DMS114 treated with DMSO at 0.1 percent for 48 hours (cell line): ENCODE measurements at regions not wholly inside any gene's neighbourhood (a gene's known extent, or its start where the extent isn't known, plus 50 kb on each side); places are given as distances from the start of the nearest gene placed in this dataset.

ENCODE experiments used
- DNase-seq: peaks from one replicate; lab custom pipeline; 2025; ENCODE audit not compliant: unreplicated experiment; lab: John Stamatoyannopoulos, UW

DNA sequence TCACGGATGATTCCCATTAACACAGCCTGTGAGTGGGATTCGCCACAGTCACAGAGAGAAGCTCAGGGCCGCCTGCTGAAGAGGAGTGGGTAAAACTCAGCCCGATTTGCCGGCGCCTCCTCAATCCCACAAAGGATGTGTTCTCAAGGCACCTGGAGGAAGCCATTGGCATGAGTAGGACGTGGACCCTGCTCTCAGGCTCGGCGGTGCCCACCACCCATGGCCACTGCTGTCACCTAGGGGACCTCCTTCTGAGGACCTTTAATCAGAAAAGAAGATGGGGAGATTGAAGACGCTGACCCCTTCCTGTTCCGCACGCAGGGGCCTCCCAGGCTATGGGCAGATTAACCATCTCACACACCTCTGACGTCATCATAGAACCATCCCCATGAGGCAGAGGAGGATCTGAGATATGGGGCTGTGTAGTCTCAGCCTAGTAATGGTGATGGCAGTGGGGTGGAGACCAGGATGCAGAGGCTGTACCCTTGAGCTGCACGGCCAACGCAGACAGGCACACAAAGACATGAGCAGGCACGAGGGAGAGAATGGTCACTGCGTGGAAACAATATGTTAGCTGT, 571.8 kb downstream of the BRD1 start:
- DNase-seq, result no peak

DNA sequence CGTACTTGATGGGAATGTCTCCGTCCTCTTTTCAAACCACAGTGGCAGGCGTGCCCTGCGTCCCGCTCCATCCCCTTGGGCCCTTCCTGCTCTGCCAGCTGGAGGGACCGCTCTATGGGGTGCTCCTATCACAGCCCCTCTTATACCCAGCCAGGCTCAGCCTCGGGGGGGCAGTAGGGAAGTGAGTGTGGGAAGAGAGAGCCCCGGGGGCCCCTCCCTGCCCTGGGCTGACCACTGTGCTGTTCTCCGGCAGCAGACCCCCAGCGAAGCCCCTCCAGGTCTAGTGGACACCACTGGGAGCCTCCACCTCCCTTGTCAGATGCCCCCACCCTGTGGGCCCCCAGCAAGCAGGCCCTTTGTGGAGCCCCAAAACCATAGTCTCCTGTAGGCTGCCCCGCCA, 572.5 kb downstream of the BRD1 start:
- no peak for DNase-seq

DNA sequence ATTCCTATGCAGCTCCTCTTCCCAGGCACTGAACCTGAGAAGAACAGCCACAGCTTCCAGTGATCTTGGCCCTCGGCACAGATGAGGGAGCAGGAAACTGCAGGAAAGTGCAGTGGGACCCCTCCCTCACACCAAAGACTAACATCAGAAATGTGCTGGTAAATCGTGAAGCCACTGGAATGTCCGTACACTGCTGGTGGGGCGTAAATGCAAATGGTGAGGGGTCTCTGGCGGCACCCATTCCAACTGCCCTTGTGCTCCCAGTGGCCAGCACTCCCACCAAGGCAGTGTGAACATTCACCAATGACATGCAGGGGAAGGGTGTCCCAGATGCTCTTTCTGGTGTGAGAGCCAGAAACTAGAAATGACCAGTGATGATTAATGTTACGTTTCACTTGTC, 574.0 kb downstream of the BRD1 start:
- DNase-seq, result no peak

DNA sequence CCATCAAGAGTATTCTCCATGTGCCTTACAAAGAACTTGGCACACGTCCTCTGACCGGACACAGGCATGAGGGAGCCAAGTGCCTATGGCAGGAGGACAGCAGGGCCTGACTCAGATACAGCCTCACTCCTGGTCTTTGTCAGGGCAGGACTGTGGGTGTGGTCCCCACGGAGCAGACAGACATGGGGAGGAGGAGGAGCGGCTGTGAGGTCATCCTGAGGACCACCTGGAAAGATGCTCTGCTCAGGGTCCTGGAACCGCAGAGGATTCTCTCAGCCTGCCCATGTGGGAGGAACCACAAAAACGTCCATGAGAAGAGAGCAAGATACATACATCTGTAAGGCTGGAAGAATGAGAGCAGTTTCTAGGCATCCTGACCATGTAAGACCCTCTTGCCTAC, 576.3 kb downstream of the BRD1 start:
- no peak for DNase-seq

DNA sequence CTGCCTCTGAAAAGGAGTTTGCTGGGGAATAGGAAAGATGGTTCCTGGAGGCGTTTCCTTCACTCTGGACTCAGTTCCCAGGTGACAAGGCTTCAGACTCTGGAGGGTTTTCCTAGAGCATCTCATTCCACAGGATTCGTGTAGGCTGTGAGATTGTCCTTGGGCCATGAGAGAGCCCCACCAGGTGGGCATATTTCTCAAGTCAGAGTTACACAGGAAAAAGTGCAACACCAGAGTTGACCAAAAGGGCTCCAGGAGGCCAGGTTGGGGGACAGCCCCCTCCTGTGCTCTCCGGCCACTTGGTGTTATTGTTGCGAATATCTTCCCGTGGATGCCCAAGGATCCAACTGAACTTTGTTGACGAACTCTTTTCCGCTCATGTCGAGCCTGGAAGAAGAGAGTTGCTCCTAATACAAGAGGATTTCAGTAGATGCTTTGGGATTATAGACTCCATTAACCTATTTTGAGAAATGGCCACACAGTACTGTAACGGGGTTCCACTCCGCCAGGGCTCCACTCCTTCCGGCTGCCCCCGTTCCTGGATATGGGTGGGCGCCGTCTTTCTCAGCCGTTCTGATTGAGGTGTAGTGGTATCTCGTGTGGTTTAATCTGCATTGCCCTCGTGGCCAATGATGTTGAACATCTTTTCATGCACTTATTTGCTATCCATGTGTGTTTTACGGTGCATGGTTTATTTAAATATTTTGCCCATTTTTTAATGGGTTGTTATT, 580.3 kb downstream of the BRD1 start:
- no peak for DNase-seq

DNA sequence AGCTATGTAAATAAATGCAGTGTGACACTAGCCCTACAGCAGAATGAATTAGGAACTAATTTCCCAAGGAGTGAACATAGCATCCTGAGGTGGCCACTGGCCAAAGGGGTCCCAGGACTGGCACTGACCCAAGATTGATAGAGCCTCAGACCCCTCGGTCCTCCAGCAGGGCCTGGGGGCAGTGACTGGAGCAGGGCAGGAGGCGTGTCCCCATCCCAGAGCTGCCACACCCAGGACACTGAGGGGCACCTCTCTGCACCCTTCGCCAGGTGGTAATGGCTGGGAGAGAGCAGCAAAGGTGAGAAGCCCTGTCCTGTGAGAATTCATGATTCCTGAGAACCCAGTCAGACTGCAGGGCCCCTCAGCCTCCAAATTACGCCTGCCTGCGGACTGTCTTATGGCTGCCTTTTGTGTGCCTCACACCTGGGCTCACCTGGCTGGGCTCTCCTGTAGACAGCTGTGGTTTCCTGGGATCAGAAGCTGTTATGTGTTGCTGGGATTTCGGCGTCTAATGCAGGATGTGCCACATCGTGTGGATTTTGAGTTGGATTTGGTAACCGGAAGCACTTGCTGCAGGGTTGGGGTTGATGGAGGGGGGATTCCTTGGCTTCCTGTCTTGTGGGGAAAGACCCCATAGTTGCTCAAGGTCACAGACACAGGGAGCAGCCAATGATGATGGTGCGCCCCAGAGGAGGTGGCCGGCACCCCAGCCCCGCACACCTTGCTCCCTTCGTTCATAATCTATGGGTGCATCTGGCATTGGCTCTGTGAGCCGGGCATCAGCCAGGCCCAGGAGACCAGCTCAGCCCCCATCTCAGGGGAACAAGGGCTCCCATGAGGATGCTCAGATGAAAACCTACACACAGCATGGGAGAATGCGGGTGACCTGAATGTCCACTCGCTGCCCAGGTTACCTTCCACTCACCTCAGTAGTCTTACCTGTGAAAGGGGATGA, 582.9 kb downstream of the BRD1 start:
- DNase-seq, result no peak

DNA sequence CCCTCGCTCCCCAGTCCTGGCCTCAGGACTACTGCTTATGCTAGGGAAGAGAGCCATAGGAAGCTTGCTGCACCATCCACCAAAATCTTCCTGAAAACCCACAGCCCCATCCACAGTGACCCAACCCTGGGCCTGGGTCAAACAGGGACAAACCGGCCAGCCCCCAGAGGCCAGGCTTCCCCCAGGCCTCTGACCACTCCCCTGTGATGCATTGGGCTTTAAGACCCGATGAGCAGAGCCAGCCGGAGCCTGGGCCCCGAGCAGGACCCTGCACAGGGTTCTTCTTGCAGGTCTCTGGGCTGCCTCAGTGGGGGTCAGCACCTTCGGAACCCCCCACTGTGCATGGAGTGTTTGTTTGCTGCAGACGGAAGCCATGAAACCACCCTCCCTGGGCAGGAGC, 583.7 kb downstream of the BRD1 start:
- DNase-seq, result no peak

DNA sequence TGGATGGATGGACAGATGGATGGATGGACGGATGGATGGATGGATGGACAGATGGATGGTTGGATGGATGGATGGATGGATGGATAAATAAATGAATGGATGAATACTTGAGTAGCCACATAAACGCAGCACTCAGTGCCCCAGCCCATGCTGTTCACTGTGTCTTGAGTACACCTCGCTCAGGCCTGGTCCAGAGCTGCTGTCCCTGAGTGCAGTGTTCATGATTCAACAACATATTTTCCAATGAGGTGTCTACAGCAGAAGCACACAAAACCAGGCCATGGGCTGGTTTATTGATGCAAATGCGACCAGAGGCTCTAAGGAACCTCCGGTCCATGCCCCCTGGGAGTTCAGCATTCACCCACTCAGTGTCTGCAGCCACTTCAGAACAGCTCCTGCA, 584.3 kb downstream of the BRD1 start:
- no peak for DNase-seq

DNA sequence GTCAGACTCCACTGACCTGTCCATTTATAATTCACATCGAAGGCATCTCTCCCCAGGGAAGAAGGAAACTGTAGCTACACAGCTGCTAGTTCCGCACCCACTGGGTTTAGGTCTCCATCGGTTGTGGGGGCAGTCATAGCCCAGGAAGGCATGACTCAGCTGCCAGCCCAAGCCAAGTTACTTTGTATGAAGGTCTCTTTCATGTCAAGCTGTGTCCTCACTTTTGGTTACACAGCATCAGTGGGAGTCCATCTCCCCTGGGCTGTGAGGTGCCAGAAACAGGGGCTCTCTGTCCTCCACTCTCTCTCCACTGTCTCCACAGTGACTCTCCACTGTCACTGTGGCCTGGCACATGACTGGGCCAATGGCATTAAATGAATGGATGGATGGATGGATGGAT, 585.2 kb downstream of the BRD1 start:
- DNase-seq, result no peak

DNA sequence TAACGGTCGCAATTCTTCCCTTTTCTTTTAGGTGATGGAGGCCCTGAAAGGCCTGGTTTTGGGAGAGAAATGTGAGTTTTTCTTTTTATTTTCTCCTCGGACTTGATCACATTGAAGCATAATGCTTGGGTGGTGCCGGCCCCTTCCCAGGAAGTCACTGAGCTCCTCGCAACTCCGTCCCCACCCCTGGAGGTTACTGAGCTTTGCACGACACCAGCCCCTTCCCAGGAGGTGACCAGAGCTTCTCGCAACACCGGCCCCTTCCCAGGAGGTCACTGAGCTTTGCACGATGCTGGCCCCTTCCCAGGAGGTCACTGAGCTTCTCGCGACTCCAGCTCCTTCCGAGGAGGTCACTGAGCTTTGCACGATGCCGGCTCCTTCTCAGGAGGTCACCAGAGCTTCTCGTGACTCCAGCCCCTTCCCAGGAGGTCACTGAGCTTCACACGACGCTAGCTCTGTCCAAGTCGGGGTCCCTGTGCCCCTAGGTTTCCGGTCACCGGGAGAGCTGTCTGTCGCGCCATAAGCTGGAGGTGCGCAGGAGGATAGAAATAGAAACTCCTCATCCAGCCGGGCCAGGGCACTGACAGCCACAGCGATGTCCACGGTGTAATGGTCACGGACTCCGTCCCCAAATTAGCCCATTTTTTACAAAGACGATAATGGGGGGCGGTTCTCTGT, 586.4 kb downstream of the BRD1 start:
- no peak for DNase-seq

DNA sequence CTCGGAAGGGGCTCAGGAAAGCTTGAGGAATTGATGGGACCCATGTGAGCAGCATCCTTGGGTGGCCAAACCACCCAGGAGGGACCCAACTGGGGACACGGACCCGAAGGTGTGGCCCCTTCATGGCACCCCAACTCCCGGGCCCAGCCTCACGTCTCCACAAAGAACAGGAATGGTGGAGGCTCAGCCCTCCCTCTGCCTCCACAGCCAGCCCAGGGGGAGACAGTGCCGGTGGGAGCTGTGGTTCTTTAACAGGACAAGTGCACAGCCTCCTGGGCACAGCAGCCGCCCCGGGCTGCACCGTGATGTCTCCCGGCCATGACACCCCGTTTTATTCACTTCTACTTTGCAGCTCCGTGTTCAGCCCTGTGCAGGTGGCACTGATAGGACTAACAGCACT, 587.2 kb downstream of the BRD1 start:
- no peak for DNase-seq

DNA sequence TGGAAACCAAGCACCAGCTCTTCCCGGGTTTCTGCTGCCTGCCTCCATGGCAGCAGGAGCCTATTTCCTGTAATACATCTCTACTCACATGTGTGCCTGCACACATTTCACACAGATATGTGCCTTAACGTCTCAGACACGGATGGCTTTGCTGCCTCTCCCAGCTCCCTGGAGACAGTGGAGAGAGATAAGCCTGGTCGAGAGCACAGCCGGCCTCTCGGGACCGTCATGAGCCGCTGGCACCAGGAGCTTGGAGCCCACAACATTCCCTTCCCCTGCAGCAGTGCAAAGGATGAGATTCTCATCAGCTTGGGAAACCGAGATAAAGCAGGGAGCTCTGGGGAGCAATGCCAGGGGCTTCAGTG, 587.7 kb downstream of the BRD1 start:
- DNase-seq, result no peak

DNA sequence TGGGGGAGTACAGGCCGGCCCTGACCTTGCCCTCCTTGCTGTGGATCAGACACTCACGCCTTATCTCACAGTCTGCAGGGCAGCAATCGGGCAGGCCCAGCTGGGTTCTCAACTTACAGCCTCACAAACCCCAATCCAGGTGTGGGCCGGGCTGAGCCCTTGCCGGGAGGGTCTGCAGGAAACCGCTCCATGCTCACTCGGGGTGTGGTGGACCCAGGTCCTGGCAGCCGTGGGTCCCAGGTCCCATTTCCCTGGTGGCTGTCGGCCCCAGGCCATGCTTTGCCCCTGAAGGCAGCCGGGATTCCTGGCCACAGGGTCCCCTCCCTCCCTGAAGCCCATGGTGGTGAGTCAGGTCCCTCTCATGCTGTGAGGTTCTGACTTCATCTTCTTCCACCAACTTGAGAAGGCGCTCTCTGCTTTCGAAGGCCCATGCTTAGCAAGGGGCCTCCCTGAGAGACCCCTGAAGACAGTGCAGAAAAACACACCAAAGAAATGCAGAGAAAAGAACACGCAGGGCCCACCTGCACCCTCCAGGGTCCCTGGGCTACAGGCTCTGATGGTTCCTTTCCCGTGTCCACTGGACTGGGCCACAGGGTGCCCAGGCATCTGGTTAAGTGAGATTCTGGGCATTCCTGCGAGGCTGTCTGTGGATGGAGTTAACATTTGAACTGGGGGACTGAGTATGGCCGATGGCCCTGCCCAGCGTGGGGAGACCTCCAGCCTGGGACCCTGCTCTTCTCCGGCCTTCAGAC, 588.2 kb downstream of the BRD1 start:
- no peak for DNase-seq

DNA sequence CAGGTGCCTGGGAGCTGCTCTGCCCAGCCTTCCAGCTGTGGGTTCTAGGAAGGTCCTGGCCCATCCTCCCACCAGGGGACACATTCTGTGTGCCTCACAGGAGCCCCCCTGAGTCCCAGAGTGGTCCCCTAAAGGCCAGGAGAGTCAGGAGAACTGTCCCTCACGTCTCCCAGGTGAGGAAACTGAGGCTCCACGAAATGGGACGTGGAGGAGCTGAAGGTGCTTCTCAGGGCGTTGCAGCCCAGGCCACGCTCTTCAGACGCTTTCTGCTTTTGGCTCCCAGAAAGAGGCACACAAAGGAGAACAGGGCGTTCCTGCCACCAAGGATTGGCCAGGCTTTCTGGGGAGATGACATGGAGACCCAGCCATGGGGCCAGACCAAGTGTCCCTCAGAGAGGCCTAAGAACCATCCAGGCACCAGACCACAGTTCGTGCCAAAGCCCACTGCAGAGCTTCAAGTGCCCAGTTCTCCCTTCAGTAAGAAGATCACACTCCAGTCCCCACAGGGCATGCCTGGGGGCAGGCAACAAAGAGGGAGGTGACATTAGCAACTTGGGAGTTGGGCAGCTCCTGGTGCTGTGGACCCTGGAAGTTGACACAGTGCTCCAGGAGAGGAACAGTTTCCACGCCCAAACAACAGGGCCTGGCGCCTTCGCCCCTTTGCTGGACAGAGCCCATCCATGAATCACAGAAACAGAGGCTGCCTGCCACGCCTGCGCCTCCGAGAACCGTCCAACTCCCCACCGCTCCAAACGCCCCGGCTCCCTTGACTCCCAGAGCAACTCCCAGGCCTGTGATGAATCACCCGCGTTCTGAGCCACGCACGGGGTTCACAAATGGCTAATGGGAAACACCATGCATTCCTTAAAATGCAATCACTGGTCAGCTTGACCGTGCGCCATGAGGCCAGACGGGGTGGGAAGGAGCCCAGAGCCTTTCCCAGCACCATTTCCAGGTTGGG, 589.2 kb downstream of the BRD1 start:
- no peak for DNase-seq

DNA sequence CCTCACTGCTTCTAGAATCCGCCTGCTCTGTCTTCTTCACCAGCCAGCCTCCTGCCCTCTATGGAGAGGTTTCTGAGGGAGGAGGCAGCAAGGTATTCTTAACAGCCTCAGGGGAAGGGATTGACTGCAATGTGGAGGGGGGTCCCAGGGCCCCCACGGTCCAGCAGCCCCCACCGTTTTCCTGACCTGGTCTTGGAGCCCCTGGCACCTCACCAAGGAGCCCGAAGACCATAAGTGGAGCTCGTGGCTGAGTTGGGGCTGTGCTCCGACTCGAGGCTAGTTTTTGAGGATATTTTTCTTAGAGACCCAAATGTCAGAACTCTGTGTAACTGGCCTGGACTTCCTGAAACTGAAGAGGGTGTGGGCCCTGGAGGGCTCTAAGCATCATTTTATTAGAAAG, 590.0 kb downstream of the BRD1 start:
- no peak for DNase-seq

DNA sequence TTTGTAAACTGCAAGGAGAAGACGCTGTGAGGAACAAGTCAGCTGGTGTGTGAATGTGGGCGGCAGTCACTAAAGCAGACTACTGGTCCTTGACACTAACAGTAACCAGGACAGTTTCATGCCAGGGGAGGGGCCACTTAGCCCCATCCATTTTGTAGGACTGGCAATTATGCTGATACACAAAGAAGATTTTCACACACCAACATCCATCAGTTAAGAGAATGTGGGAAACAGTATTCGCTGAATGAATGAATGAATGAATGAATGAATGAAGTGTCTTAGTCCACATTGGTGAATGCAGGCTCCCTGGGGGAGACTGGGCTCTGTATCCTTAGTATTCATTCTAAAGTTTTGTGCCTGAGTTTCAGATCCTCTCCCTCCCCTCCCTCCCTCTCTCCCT, 590.4 kb downstream of the BRD1 start:
- DNase-seq, result no peak

DNA sequence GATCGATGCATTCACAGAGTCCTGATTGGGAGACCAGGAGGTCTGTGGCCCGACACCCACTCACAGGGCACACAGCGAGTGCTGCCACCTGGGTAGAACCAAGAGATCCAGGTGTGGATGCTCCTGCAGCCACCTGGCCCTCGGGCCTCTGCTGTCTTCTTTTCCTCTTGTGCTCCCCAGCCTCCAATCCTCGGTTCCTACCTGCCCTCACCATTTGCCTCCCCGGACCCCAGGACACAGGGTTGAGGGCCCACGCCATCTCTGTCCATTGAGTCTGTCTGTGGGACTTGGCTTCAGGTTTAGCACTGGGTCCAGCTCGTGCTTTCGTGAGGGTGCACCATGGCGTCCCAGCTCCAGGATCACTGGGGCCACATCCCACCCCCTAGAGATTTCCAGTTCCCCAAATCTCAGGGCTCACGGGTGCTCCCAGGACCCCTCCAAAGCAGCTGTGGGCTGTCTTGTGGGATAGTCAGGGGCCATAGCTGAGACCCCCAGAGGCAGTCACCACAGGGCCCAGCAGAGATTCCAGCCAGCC, 591.1 kb downstream of the BRD1 start:
- no peak for DNase-seq

DNA sequence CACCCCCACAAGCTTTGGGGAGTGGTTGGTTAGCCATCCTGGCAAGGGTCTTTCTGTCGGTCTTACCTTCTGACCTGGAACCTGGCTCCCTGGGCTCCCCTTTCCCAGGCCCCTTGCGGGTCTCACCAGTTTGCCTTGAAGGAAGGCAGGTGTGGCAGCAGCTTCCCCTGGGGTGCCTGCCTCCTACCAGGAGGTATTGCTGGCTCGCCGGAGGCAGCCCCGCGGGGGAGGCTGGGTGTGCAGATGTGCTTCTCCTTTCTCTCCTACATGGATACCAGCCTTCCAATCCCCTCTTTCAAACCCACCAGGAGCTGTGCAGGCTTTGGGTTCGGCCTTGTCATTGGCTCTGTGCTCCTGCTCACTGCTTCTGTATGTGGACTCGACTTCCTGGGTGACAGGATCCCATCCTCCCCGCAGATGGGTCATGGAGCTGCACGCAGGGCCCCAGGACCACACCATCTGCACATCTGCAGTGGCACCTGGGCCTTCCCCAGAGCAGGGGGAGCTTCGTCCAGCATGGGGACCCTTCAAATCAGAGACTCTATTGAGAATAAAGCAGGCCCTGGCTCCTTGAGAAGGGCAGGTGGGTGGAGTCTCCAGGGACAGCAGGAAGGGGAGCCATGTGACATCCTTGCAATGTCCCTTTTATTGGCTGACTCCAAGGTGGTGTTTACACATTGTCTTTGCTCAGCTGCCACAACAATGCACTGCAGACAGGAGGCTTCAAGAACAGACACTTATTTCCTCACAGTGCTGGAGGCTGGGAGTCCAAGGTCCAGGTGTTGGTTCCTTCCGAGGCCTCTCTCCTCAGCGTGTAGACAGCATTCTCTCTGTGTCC, 592.0 kb downstream of the BRD1 start:
- DNase-seq, result no peak

DNA sequence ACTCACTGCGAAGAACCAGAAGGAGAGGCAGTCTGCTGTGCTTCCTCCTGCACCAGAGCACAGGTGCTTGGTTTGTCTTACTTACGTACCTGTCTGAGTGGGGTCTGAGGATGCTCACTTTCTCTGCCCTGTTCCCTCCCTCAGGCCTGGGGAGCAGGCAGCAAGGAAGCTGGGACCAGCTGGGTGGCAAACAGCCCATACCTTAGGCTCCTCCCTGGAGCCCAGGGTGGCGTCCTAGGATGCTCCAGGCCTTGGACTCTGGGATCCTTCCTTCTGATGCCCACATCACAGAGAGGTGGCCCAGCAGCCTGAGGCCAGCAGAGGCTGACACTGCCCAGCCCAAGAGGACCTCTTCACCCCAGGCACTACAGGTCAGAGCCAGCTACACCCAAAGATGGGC, 593.2 kb downstream of the BRD1 start:
- no peak for DNase-seq
